ENCODE measurements at regions not wholly inside any gene's neighbourhood (a gene's known extent, or its start where the extent isn't known, plus 50 kb on each side); places are given as distances from the start of the nearest gene placed in this dataset.

- no peak for DNase-seq
Observed at GRCh38 chr13:103969520-103970050, 903.4 kb upstream of the SLC10A2 start.

- no peak for DNase-seq
Observed at GRCh38 chr13:103965506-103966243, 899.5 kb upstream of the SLC10A2 start.

- DNase-seq = no peak
Observed at GRCh38 chr13:103961784-103962183, 895.6 kb upstream of the SLC10A2 start.

- no peak for DNase-seq
Observed at GRCh38 chr13:103961129-103961528, 894.9 kb upstream of the SLC10A2 start.

- no peak for DNase-seq
Observed at GRCh38 chr13:103960001-103960400, 893.8 kb upstream of the SLC10A2 start.

GRCh38 chr13:103958691-103959090 lies 892.5 kb upstream of the SLC10A2 start:
- no peak for DNase-seq

GRCh38 chr13:103957939-103958338 lies 891.7 kb upstream of the SLC10A2 start:
- DNase-seq = no peak

GRCh38 chr13:103953859-103954258 lies 887.6 kb upstream of the SLC10A2 start:
- DNase-seq = no peak

GRCh38 chr13:103952183-103952582 lies 886.0 kb upstream of the SLC10A2 start:
- DNase-seq = no peak

- no peak for DNase-seq
Observed at GRCh38 chr13:103948426-103948825, 882.2 kb upstream of the SLC10A2 start.

- no peak for DNase-seq
Observed at GRCh38 chr13:103945836-103946235, 879.6 kb upstream of the SLC10A2 start.

- no peak for DNase-seq
Observed at GRCh38 chr13:103941506-103942140, 875.4 kb upstream of the SLC10A2 start.

- no peak for DNase-seq
Observed at GRCh38 chr13:103935117-103935516, 868.9 kb upstream of the SLC10A2 start.

- no peak for DNase-seq
Observed at GRCh38 chr13:103931885-103932284, 865.7 kb upstream of the SLC10A2 start.

- DNase-seq = no peak
Observed at GRCh38 chr13:103931331-103931845, 865.2 kb upstream of the SLC10A2 start.

GRCh38 chr13:103926118-103926517 lies 859.9 kb upstream of the SLC10A2 start:
- no peak for DNase-seq

GRCh38 chr13:103908911-103909310 lies 842.7 kb upstream of the SLC10A2 start:
- no peak for DNase-seq

GRCh38 chr13:103908274-103908673 lies 842.1 kb upstream of the SLC10A2 start:
- DNase-seq = no peak

- DNase-seq = no peak
Observed at GRCh38 chr13:103903790-103904189, 837.6 kb upstream of the SLC10A2 start.

GRCh38 chr13:103898481-103898880 lies 832.3 kb upstream of the SLC10A2 start:
- DNase-seq = no peak

GRCh38 chr13:103895835-103896531 lies 829.8 kb upstream of the SLC10A2 start:
- DNase-seq = no peak

- DNase-seq = no peak
Observed at GRCh38 chr13:103894626-103895025, 828.4 kb upstream of the SLC10A2 start.

- DNase-seq = no peak
Observed at GRCh38 chr13:103884101-103884723, 818.0 kb upstream of the SLC10A2 start.
